H9 (cell line): ENCODE measurements at regions not wholly inside any gene's neighbourhood (a gene's known extent, or its start where the extent isn't known, plus 50 kb on each side); places are given as distances from the start of the nearest gene placed in this dataset.
"Not testable (repeated sequence)": the region's sequence is repeated elsewhere in the genome, so short reads cannot be mapped to it uniquely, and the experiment has no call there.

Experiments used
- DNase-seq: peaks from one replicate; pipeline ENCODE4 v3.0.0-alpha.2; 2017
- H2AFZ ChIP-seq: one replicate; pipeline ENCODE4 v1.6.1; 2013; ENCODE audit warnings: mild to moderate bottlenecking, low read length, control low read depth, moderate library complexity
- H2AK5ac ChIP-seq: 2 replicates; pipeline ENCODE4 v1.6.1; 2013; ENCODE audit warnings: low read length, control low read depth, mixed read lengths; ENCODE audit not compliant: insufficient read length
- H2BK120ac ChIP-seq: one replicate; pipeline ENCODE4 v1.6.1; 2013; ENCODE audit warnings: low read depth, mild to moderate bottlenecking, low read length, control low read depth, inconsistent platforms; ENCODE audit not compliant: poor library complexity, severe bottlenecking
- H2BK12ac ChIP-seq: 2 replicates; pipeline ENCODE4 v1.6.1; 2013; ENCODE audit warnings: low read length, control low read depth, mixed read lengths, low read depth; ENCODE audit not compliant: insufficient read length
- H2BK15ac ChIP-seq: 2 replicates; pipeline ENCODE4 v1.6.1; 2013; ENCODE audit warnings: low read depth, low read length, control low read depth
- H2BK20ac ChIP-seq: one replicate; pipeline ENCODE4 v1.6.1; 2013; ENCODE audit warnings: low read depth, mild to moderate bottlenecking, low read length, control low read depth, inconsistent platforms; ENCODE audit not compliant: poor library complexity, severe bottlenecking
- H2BK5ac ChIP-seq: 2 replicates; pipeline ENCODE4 v1.6.1; 2013; ENCODE audit warnings: low read length, control low read depth, mixed read lengths; ENCODE audit not compliant: insufficient read length
- H3K14ac ChIP-seq: 2 replicates; pipeline ENCODE4 v1.6.1; 2013; ENCODE audit warnings: low read length, control low read depth; ENCODE audit not compliant: insufficient read depth
- H3K18ac ChIP-seq: 2 replicates; pipeline ENCODE4 v1.6.1; 2013; ENCODE audit warnings: low read depth, mild to moderate bottlenecking, mixed read lengths, low read length, control low read depth; ENCODE audit not compliant: insufficient read length
- H3K23ac ChIP-seq: 2 replicates; pipeline ENCODE4 v1.6.1; 2013; ENCODE audit warnings: low read length, control low read depth, mixed read lengths, low read depth; ENCODE audit not compliant: insufficient read length
- H3K23me2 ChIP-seq: 2 replicates; pipeline ENCODE4 v1.6.1; 2013; ENCODE audit warnings: low read depth, mild to moderate bottlenecking, mixed read lengths, low read length, control low read depth; ENCODE audit not compliant: insufficient read length, poor library complexity, severe bottlenecking
- H3K27ac ChIP-seq: 2 replicates; pipeline ENCODE4 v1.5.1; 2013; ENCODE audit warnings: low read length, control low read depth, mixed read lengths, low read depth; ENCODE audit not compliant: insufficient read length
- H3K27me3 ChIP-seq: 2 replicates; pipeline ENCODE4 v1.6.1; 2013; ENCODE audit warnings: low read length, control low read depth, inconsistent platforms; ENCODE audit not compliant: insufficient read depth
- H3K4ac ChIP-seq: 2 replicates; pipeline ENCODE4 v1.6.1; 2013; ENCODE audit warnings: low read depth, mild to moderate bottlenecking, control low read depth, inconsistent platforms, low read length, moderate library complexity
- H3K4me1 ChIP-seq: 2 replicates; pipeline ENCODE4 v1.6.1; 2013; ENCODE audit warnings: low read length, control low read depth, inconsistent platforms; ENCODE audit not compliant: insufficient read depth
- H3K4me2 ChIP-seq: 2 replicates; pipeline ENCODE4 v1.6.1; 2013; ENCODE audit warnings: low read length, control low read depth, mixed read lengths; ENCODE audit not compliant: insufficient read length, insufficient read depth
- H3K56ac ChIP-seq: 2 replicates; pipeline ENCODE4 v1.6.1; 2013; ENCODE audit warnings: low read depth, mild to moderate bottlenecking, mixed read lengths, low read length, control low read depth; ENCODE audit not compliant: insufficient read length
- H3K79me1 ChIP-seq: 2 replicates; pipeline ENCODE4 v1.6.1; 2013; ENCODE audit warnings: low read depth, mild to moderate bottlenecking, moderate library complexity, low read length, control low read depth, inconsistent platforms; ENCODE audit not compliant: insufficient read depth, poor library complexity, severe bottlenecking
- H3K79me2 ChIP-seq: 2 replicates; pipeline ENCODE4 v1.6.1; 2013; ENCODE audit warnings: low read length, control low read depth, inconsistent platforms; ENCODE audit not compliant: insufficient read depth
- H3K9ac ChIP-seq: 2 replicates; pipeline ENCODE4 v1.6.1; 2013; ENCODE audit warnings: low read length, control low read depth, mixed read lengths; ENCODE audit not compliant: insufficient read length; ENCODE audit errors: extremely low read depth
- H3K9me3 ChIP-seq: one replicate; pipeline ENCODE4 v1.6.1; 2013; ENCODE audit warnings: low read depth, low read length, inconsistent platforms; ENCODE audit not compliant: control insufficient read depth
- H3T11ph ChIP-seq: one replicate; pipeline ENCODE4 v1.6.1; 2013; ENCODE audit warnings: mild to moderate bottlenecking, low read length, control low read depth, inconsistent platforms
- H4K20me1 ChIP-seq: one replicate; pipeline ENCODE4 v1.6.1; 2013; ENCODE audit not compliant: control insufficient read depth, insufficient read length, insufficient read depth
- H4K5ac ChIP-seq: 2 replicates; pipeline ENCODE4 v1.6.1; 2013; ENCODE audit warnings: low read depth, mild to moderate bottlenecking, mixed read lengths, low read length, control low read depth; ENCODE audit not compliant: insufficient read length
- H4K8ac ChIP-seq: replicated peaks from 2 replicates; pipeline ENCODE4 v1.6.1; 2013; ENCODE audit warnings: low read length, control low read depth, mixed read lengths, low read depth; ENCODE audit not compliant: insufficient read length
- H4K91ac ChIP-seq: 2 replicates; pipeline ENCODE4 v1.6.1; 2013; ENCODE audit warnings: low read depth, mild to moderate bottlenecking, moderate library complexity, mixed read lengths, low read length, control low read depth; ENCODE audit not compliant: insufficient read length
- H3K27ac Mint-ChIP-seq, 3 experiments: 2 replicates in 2 of 3; 3 replicates in 1 of 3; pipeline ENCODE4 v1.8.0; 2020 to 2021; ENCODE audit warnings: mixed read lengths in 3 of 3, mild to moderate bottlenecking in 1 of 3, moderate library complexity in 1 of 3
- H3K27me3 Mint-ChIP-seq: 2 replicates; pipeline ENCODE4 v1.8.0; 2021; ENCODE audit warnings: low read depth, mild to moderate bottlenecking, moderate library complexity, mixed read lengths
- H3K36me3 Mint-ChIP-seq, 3 experiments: 2 replicates in 2 of 3; 3 replicates in 1 of 3; pipeline ENCODE4 v1.8.0; 2020 to 2021; ENCODE audit warnings: low read depth in 3 of 3, mixed read lengths in 3 of 3; ENCODE audit not compliant: insufficient read depth in 1 of 3
- H3K4me1 Mint-ChIP-seq, 2 experiments: 2 replicates each; pipeline ENCODE4 v1.8.0; 2020; ENCODE audit warnings: mixed read lengths in 2 of 2
- H3K4me3 Mint-ChIP-seq, 2 experiments: 2 replicates in 1 of 2; 3 replicates in 1 of 2; pipeline ENCODE4 v1.8.0; 2020 to 2021; ENCODE audit warnings: mild to moderate bottlenecking in 2 of 2, mixed read lengths in 2 of 2, moderate library complexity in 1 of 2
- H3K9me3 Mint-ChIP-seq, 2 experiments: 2 replicates in 1 of 2; 3 replicates in 1 of 2; pipeline ENCODE4 v1.8.0; 2020; ENCODE audit warnings: mild to moderate bottlenecking in 2 of 2, mixed read lengths in 2 of 2, moderate library complexity in 1 of 2
- WGBS: extraction: QIAGEN DNeasy Blood & Tissue Kit; methylation state at CpG from one replicate; pipeline ENCODE4 v1.1.7; 2013; ENCODE audit warnings: missing lambda C conversion rate, low lambda C conversion rate, mixed read lengths; ENCODE audit not compliant: insufficient read length; ENCODE audit errors: extremely low coverage; 5-methylcytosine and 5-hydroxymethylcytosine counted together
- TF ChIP-seq, protein P1 (sequence below): fragments of 200-600 bp; sonication (generic); conservative IDR thresholded peaks from 3 replicates; pipeline ENCODE4 v1.8.0; 2021; ENCODE audit warnings: antibody characterized with exemption, mild to moderate bottlenecking

DNA sequence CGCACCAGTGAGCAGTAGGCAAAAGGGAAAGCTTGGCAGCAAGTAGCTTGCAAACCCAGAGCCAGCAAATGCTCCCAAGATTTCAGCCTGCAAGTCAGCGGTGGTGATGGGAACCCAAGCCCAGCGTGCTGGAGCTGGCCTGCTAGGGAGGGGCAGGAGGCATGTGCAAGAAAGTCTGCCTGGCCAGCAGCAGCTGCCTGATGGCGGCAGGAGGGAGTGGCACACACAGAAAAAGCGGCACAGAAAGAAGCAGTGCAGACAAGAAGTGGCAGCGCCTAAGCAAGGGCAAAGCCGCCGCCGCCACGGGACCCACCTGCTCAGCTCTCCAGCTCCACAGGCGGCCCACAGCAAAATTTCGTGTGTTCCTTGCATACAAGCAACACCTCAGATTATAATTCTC is 1206.5 kb upstream of the PABPC4L start:
- no peak overlapping the region for H2BK120ac ChIP-seq
- no peak overlapping the region for H3T11ph ChIP-seq
- H2BK5ac ChIP-seq = no peak overlapping the region
- no peaks in the 10 kb centered on the region for H4K20me1 ChIP-seq
- DNase-seq = peak; percentile 39
- H3K4me3 Mint-ChIP-seq = no peak overlapping the region
- H3K23ac ChIP-seq = no peak overlapping the region
- peaks cover 3 to 8% of the 10 kb centered on the region in 2 experiments; a peak in 3 of 4 replicates for H3K4me1 Mint-ChIP-seq
- H4K91ac ChIP-seq = no peak overlapping the region
- no peak overlapping the region for H2BK15ac ChIP-seq
- H3K27ac ChIP-seq = no peak overlapping the region
- no peak overlapping the region for H4K8ac ChIP-seq
- H3K9me3 ChIP-seq = peaks cover 9% of the 10 kb centered on the region
- H3K18ac ChIP-seq = no peak overlapping the region
- WGBS = no CpG with 5 or more reads among the region's 12 CpGs
- H3K36me3 Mint-ChIP-seq = peaks cover 10 to 24% (median 14%) of the 10 kb centered on the region in 3 experiments
- H3K27me3 Mint-ChIP-seq = no peaks in the 10 kb centered on the region
- H3K27me3 ChIP-seq = no peaks in the 10 kb centered on the region
- H3K9ac ChIP-seq = no peak overlapping the region
- no peak overlapping the region for H3K4ac ChIP-seq
- no peak overlapping the region for H3K14ac ChIP-seq
- no peak overlapping the region for H2AFZ ChIP-seq
- no peaks in the 10 kb centered on the region for H3K4me1 ChIP-seq
- no peaks in the 10 kb centered on the region for H3K79me1 ChIP-seq
- no peaks in the 10 kb centered on the region for H3K79me2 ChIP-seq
- H3K4me2 ChIP-seq = no peak overlapping the region
- H2BK20ac ChIP-seq = no peak overlapping the region
- H2AK5ac ChIP-seq = no peak overlapping the region
- TF ChIP-seq, protein P1, sequence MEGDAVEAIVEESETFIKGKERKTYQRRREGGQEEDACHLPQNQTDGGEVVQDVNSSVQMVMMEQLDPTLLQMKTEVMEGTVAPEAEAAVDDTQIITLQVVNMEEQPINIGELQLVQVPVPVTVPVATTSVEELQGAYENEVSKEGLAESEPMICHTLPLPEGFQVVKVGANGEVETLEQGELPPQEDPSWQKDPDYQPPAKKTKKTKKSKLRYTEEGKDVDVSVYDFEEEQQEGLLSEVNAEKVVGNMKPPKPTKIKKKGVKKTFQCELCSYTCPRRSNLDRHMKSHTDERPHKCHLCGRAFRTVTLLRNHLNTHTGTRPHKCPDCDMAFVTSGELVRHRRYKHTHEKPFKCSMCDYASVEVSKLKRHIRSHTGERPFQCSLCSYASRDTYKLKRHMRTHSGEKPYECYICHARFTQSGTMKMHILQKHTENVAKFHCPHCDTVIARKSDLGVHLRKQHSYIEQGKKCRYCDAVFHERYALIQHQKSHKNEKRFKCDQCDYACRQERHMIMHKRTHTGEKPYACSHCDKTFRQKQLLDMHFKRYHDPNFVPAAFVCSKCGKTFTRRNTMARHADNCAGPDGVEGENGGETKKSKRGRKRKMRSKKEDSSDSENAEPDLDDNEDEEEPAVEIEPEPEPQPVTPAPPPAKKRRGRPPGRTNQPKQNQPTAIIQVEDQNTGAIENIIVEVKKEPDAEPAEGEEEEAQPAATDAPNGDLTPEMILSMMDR = no peak
- no peak overlapping the region; a peak in 2 of 7 replicates for H3K27ac Mint-ChIP-seq
- H2BK12ac ChIP-seq = no peak overlapping the region
- peaks cover 13 to 21% of the 10 kb centered on the region in 2 experiments for H3K9me3 Mint-ChIP-seq
- no peak overlapping the region for H4K5ac ChIP-seq
- H3K23me2 ChIP-seq = no peaks in the 10 kb centered on the region
- H3K56ac ChIP-seq = no peak overlapping the region

DNA sequence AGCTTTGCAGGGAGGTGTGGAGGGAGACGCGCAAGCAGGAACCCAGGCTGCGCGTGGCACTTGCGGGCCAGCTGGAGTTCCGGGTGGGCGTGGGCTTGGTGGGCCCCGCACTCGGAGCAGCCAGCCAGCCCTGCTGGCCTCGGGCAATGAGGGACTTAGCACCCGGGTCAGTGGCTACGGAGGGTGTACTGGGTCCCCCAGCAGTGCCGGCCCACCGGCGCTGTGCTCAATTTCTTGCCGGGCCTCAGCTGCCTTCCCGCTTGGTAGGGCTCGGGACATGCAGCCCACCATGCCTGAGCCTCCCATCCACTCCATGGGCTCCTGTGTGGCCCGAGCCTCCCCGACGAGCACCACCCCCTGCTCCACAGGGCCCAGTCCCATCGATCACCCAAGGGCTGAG is 1205.0 kb upstream of the PABPC4L start:
- no CpG with 5 or more reads among the region's 22 CpGs for WGBS

More for the DNA sequence above, 1205.0 kb upstream of the PABPC4L start:
- not testable (repeated sequence) for H3K23ac ChIP-seq, H4K5ac ChIP-seq, H2BK5ac ChIP-seq, H4K8ac ChIP-seq, H3K79me1 ChIP-seq, H2BK15ac ChIP-seq, H3K4me1 Mint-ChIP-seq, H3K4ac ChIP-seq, H3K9ac ChIP-seq, H3K27ac Mint-ChIP-seq, H3K9me3 ChIP-seq, H3K4me1 ChIP-seq, H3K14ac ChIP-seq, H2AK5ac ChIP-seq, H3T11ph ChIP-seq, H3K27me3 Mint-ChIP-seq, H2AFZ ChIP-seq, H3K4me3 Mint-ChIP-seq, H4K20me1 ChIP-seq, DNase-seq, H2BK20ac ChIP-seq, H3K27me3 ChIP-seq, H3K56ac ChIP-seq, H3K23me2 ChIP-seq, H3K27ac ChIP-seq, H4K91ac ChIP-seq, H3K4me2 ChIP-seq, H2BK120ac ChIP-seq, H3K79me2 ChIP-seq, H3K18ac ChIP-seq, H2BK12ac ChIP-seq
- H3K9me3 Mint-ChIP-seq = peaks cover 13 to 21% of the 10 kb centered on the region in 2 experiments
- peaks cover 10 to 24% (median 14%) of the 10 kb centered on the region in 3 experiments for H3K36me3 Mint-ChIP-seq
